MM.1S (cell line): ENCODE measurements at regions not wholly inside any gene's neighbourhood (a gene's known extent, or its start where the extent isn't known, plus 50 kb on each side); places are given as distances from the start of the nearest gene placed in this dataset.

Source experiments
- DNase-seq: peaks from one replicate; pipeline ENCODE4 v3.0.0-alpha.2; 2015
- H2AFZ ChIP-seq: fragments of 300-600 bp; sonication (generic); 2 replicates; pipeline ENCODE4 v1.6.0; 2016; ENCODE audit warnings: antibody characterized with exemption, low read length
- H3F3A ChIP-seq: fragments of 300-600 bp; sonication (generic); 2 replicates; pipeline ENCODE4 v1.6.1; 2016; ENCODE audit warnings: mild to moderate bottlenecking, antibody characterized with exemption, low read length, moderate library complexity, mixed read lengths; ENCODE audit not compliant: insufficient read depth
- H3K27ac ChIP-seq: fragments of 300-600 bp; sonication (generic); 2 replicates; pipeline ENCODE4 v1.5.1; 2016; ENCODE audit warnings: mild to moderate bottlenecking, low read length
- H3K27me3 ChIP-seq: fragments of 300-600 bp; sonication (generic); replicated peaks from 2 replicates; pipeline ENCODE4 v1.6.0; 2016; ENCODE audit warnings: low read length; ENCODE audit not compliant: insufficient read depth
- H3K36me3 ChIP-seq: fragments of 300-600 bp; sonication (generic); replicated peaks from 2 replicates; pipeline ENCODE4 v1.6.1; 2016; ENCODE audit warnings: mild to moderate bottlenecking, low read length, mixed read lengths; ENCODE audit not compliant: insufficient read depth
- H3K4me1 ChIP-seq: fragments of 300-600 bp; sonication (generic); 2 replicates; pipeline ENCODE4 v1.6.1; 2016; ENCODE audit warnings: low read length, mixed read lengths
- H3K4me2 ChIP-seq: fragments of 300-600 bp; sonication (generic); 2 replicates; pipeline ENCODE4 v1.6.0; 2016; ENCODE audit warnings: low read depth, low read length
- H3K4me3 ChIP-seq: fragments of 300-600 bp; sonication (generic); 2 replicates; pipeline ENCODE4 v1.5.1; 2016; ENCODE audit warnings: low read length, mixed read lengths
- H3K79me2 ChIP-seq: fragments of 300-600 bp; sonication (generic); 2 replicates; pipeline ENCODE4 v1.6.1; 2016; ENCODE audit warnings: mixed run types, low read length, mixed read lengths
- H3K9ac ChIP-seq: fragments of 300-600 bp; sonication (generic); 2 replicates; pipeline ENCODE4 v1.6.1; 2016; ENCODE audit warnings: low read length, mixed read lengths
- H3K9me2 ChIP-seq: fragments of 300-600 bp; sonication (generic); replicated peaks from 2 replicates; pipeline ENCODE4 v1.6.1; 2016; ENCODE audit warnings: mild to moderate bottlenecking, low read length, mixed read lengths; ENCODE audit not compliant: insufficient read depth
- H3K9me3 ChIP-seq: fragments of 300-600 bp; sonication (generic); replicated peaks from 2 replicates; pipeline ENCODE4 v1.6.1; 2016; ENCODE audit warnings: mild to moderate bottlenecking, low read length, mixed read lengths; ENCODE audit not compliant: insufficient read depth
- H4K20me1 ChIP-seq: fragments of 300-600 bp; sonication (generic); 2 replicates; pipeline ENCODE4 v1.6.1; 2016; ENCODE audit warnings: mild to moderate bottlenecking, low read length, moderate library complexity, mixed read lengths; ENCODE audit not compliant: insufficient read depth
- EZH2 ChIP-seq: fragments of 300-600 bp; sonication (generic); optimal IDR thresholded peaks from 2 replicates; pipeline ENCODE3; 2017; ENCODE audit warnings: low read depth, mild to moderate bottlenecking, antibody characterized with exemption, low read length, mixed read lengths
- EZH2phosphoT487 ChIP-seq: fragments of 300-600 bp; sonication (generic); IDR thresholded peaks from 2 replicates; pipeline ENCODE4 v1.6.1; 2018; ENCODE audit warnings: antibody characterized with exemption, low read length
- TF ChIP-seq, protein P1 (sequence below): fragments of 300-600 bp; sonication (generic); IDR thresholded peaks from 2 replicates; pipeline ENCODE4 v1.5.1; 2016; ENCODE audit warnings: antibody characterized with exemption, low read length, mixed read lengths

GRCh38 chr17:52212851-52213250 is 54.3 kb upstream of the CA10 start:
- H3K79me2 ChIP-seq: no peaks in the 10 kb centered on the region
- TF ChIP-seq EZH2: no peak
- no peak for TF ChIP-seq EZH2phosphoT487
- TF ChIP-seq, protein P1, sequence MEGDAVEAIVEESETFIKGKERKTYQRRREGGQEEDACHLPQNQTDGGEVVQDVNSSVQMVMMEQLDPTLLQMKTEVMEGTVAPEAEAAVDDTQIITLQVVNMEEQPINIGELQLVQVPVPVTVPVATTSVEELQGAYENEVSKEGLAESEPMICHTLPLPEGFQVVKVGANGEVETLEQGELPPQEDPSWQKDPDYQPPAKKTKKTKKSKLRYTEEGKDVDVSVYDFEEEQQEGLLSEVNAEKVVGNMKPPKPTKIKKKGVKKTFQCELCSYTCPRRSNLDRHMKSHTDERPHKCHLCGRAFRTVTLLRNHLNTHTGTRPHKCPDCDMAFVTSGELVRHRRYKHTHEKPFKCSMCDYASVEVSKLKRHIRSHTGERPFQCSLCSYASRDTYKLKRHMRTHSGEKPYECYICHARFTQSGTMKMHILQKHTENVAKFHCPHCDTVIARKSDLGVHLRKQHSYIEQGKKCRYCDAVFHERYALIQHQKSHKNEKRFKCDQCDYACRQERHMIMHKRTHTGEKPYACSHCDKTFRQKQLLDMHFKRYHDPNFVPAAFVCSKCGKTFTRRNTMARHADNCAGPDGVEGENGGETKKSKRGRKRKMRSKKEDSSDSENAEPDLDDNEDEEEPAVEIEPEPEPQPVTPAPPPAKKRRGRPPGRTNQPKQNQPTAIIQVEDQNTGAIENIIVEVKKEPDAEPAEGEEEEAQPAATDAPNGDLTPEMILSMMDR: no peak
- H3K4me1 ChIP-seq: no peaks in the 10 kb centered on the region
- no peaks in the 10 kb centered on the region for H3K9me3 ChIP-seq
- DNase-seq: no peak
- H3K4me3 ChIP-seq: no peak overlapping the region
- no peaks in the 10 kb centered on the region for H3K36me3 ChIP-seq
- H3K4me2 ChIP-seq: no peak overlapping the region
- H3K27me3 ChIP-seq: no peaks in the 10 kb centered on the region
- H3K9me2 ChIP-seq: no peaks in the 10 kb centered on the region
- H3F3A ChIP-seq: no peaks in the 10 kb centered on the region
- H3K27ac ChIP-seq: no peak overlapping the region
- H4K20me1 ChIP-seq: no peaks in the 10 kb centered on the region
- no peak overlapping the region for H3K9ac ChIP-seq
- H2AFZ ChIP-seq: no peak overlapping the region

DNA sequence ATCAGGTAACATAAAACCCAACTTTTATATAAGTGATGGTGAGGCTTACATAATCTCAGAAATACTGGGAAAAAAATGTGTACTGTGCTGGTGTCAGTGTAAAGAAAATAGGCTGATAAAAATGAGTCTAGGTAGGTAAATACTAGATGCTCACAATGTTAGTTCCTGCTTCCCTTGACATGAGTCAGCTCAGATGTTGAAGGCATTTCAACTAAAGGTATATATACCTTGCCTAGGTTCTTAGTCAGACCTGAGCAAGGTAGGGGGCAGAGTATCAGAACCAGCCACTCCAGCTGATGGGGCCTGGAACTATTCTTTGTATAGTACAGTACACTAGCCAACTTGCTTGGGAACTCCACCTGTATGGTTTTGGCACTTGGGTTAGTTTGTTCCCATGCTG is 51.0 kb upstream of the CA10 start:
- Histone ChIP-seq H4K20me1 (no peaks in the 10 kb centered on the region), H3K9me3 (no peaks in the 10 kb centered on the region), H3K9ac (no peak overlapping the region), H3K27me3 (no peaks in the 10 kb centered on the region), H3K4me2 (no peak overlapping the region), H3K36me3 (no peaks in the 10 kb centered on the region), H3F3A (no peaks in the 10 kb centered on the region), H3K27ac (no peak overlapping the region), H2AFZ (no peak overlapping the region), H3K9me2 (no peaks in the 10 kb centered on the region), H3K4me1 (no peaks in the 10 kb centered on the region), H3K4me3 (no peak overlapping the region), H3K79me2 (no peaks in the 10 kb centered on the region)
- no peak for DNase-seq
- TF ChIP-seq, protein P1: no peak
- TF ChIP-seq EZH2 (no peak), EZH2phosphoT487 (no peak)
